ENCODE measurements at regions not wholly inside any gene's neighbourhood (a gene's known extent, or its start where the extent isn't known, plus 50 kb on each side); places are given as distances from the start of the nearest gene placed in this dataset.
"Not testable (repeated sequence)": the region's sequence is repeated elsewhere in the genome, so short reads cannot be mapped to it uniquely, and the experiment has no call there.

- not testable (repeated sequence) for H3K4me3 ChIP-seq (ENCODE audit: low read length); H3K27me3 ChIP-seq (ENCODE audit: insufficient read depth, low read depth, low read length); H3K9ac ChIP-seq (ENCODE audit: low read length); H3K79me2 ChIP-seq (replicated peaks; ENCODE audit: insufficient read depth, low read length); H3K4me2 ChIP-seq (ENCODE audit: low read length); H3K36me3 ChIP-seq (ENCODE audit: insufficient read depth, low read length); H3K27ac ChIP-seq (ENCODE audit: low read length); H2AFZ ChIP-seq (ENCODE audit: low read depth, low read length); H3K9me3 ChIP-seq (ENCODE audit: low read length); H3K9me2 ChIP-seq (ENCODE audit: insufficient read depth, low read length); H4K20me1 ChIP-seq (ENCODE audit: insufficient read depth); H3F3A ChIP-seq (ENCODE audit: insufficient read depth, low read length, poor library complexity, severe bottlenecking)
These were observed 174.3 kb downstream of the NPIPB11 start for GRCh38 chr16:29232160-29232705.

- Histone ChIP-seq H3K27me3 (ENCODE audit: insufficient read depth, low read depth, low read length) (no peaks in the 10 kb centered on the region), H3K9me2 (ENCODE audit: insufficient read depth, low read length) (no peaks in the 10 kb centered on the region), H3K79me2 (replicated peaks; ENCODE audit: insufficient read depth, low read length) (no peaks in the 10 kb centered on the region), H3K4me3 (ENCODE audit: low read length) (no peak overlapping the region), H4K20me1 (ENCODE audit: insufficient read depth) (no peaks in the 10 kb centered on the region), H3K4me2 (ENCODE audit: low read length) (no peak overlapping the region), H2AFZ (ENCODE audit: low read depth, low read length) (no peak overlapping the region), H3K36me3 (ENCODE audit: insufficient read depth, low read length) (no peaks in the 10 kb centered on the region), H3F3A (ENCODE audit: insufficient read depth, low read length, poor library complexity, severe bottlenecking) (no peaks in the 10 kb centered on the region), H3K9ac (ENCODE audit: low read length) (no peak overlapping the region), H3K27ac (ENCODE audit: low read length) (no peak overlapping the region), H3K9me3 (ENCODE audit: low read length) (no peaks in the 10 kb centered on the region)
- TF ChIP-seq POLR2AphosphoS5 (IDR thresholded peaks at IDR 0.05) (no peak), EZH2 (IDR thresholded peaks at IDR 0.05; ENCODE audit: borderline replicate concordance, insufficient read depth, low read length, poor library complexity, severe bottlenecking) (no peak), SMC3 (conservative IDR thresholded peaks at IDR 0.05; ENCODE audit: poor library complexity) (no peak), TAF1 (IDR thresholded peaks at IDR 0.05; ENCODE audit: low read depth) (no peak), EP300 (conservative IDR thresholded peaks at IDR 0.05; ENCODE audit: poor library complexity, severe bottlenecking) (no peak)
These were observed 175.3 kb downstream of the NPIPB11 start for GRCh38 chr16:29231244-29231643.

- H3K9ac ChIP-seq (ENCODE audit: low read length): no peak overlapping the region
- no peaks in the 10 kb centered on the region for H3K9me3 ChIP-seq (ENCODE audit: low read length)
- H4K20me1 ChIP-seq (ENCODE audit: insufficient read depth): no peaks in the 10 kb centered on the region
- no peak overlapping the region for H3K27ac ChIP-seq (ENCODE audit: low read length)
- no peak overlapping the region for H3K4me3 ChIP-seq (ENCODE audit: low read length)
- H2AFZ ChIP-seq (ENCODE audit: low read depth, low read length): no peak overlapping the region
- H3K79me2 ChIP-seq (replicated peaks; ENCODE audit: insufficient read depth, low read length): no peaks in the 10 kb centered on the region
- no peaks in the 10 kb centered on the region for H3K9me2 ChIP-seq (ENCODE audit: insufficient read depth, low read length)
- no peak overlapping the region for H3K4me2 ChIP-seq (ENCODE audit: low read length)
- TF ChIP-seq SMC3 (conservative IDR thresholded peaks at IDR 0.05; ENCODE audit: poor library complexity): no peak
- no peak for TF ChIP-seq TAF1 (IDR thresholded peaks at IDR 0.05; ENCODE audit: low read depth)
- no peak for TF ChIP-seq RAD21 (conservative IDR thresholded peaks at IDR 0.05)
- no peak for TF ChIP-seq POLR2AphosphoS5 (IDR thresholded peaks at IDR 0.05)
- TF ChIP-seq REST (IDR thresholded peaks at IDR 0.05; ENCODE audit: borderline replicate concordance): no peak
- no peak for TF ChIP-seq EZH2 (IDR thresholded peaks at IDR 0.05; ENCODE audit: borderline replicate concordance, insufficient read depth, low read length, poor library complexity, severe bottlenecking)
- no peak for TF ChIP-seq EP300 (conservative IDR thresholded peaks at IDR 0.05; ENCODE audit: poor library complexity, severe bottlenecking)
- no peak for TF ChIP-seq MXI1 (conservative IDR thresholded peaks at IDR 0.05; ENCODE audit: poor library complexity, severe bottlenecking)
- TF ChIP-seq CTCF (IDR thresholded peaks at IDR 0.05; ENCODE audit: poor library complexity, severe bottlenecking): no peak
- H3K36me3 ChIP-seq (ENCODE audit: insufficient read depth, low read length): no peaks in the 10 kb centered on the region
- no peaks in the 10 kb centered on the region for H3K27me3 ChIP-seq (ENCODE audit: insufficient read depth, low read depth, low read length)
- no peaks in the 10 kb centered on the region for H3F3A ChIP-seq (ENCODE audit: insufficient read depth, low read length, poor library complexity, severe bottlenecking)
These were observed 175.8 kb downstream of the NPIPB11 start for GRCh38 chr16:29230671-29231096.

- not testable (repeated sequence) for H3K27me3 ChIP-seq (ENCODE audit: insufficient read depth, low read depth, low read length); H3K4me2 ChIP-seq (ENCODE audit: low read length); H2AFZ ChIP-seq (ENCODE audit: low read depth, low read length); H3K79me2 ChIP-seq (replicated peaks; ENCODE audit: insufficient read depth, low read length); H3K27ac ChIP-seq (ENCODE audit: low read length); H3K9me3 ChIP-seq (ENCODE audit: low read length); H3F3A ChIP-seq (ENCODE audit: insufficient read depth, low read length, poor library complexity, severe bottlenecking); H3K9ac ChIP-seq (ENCODE audit: low read length); H3K9me2 ChIP-seq (ENCODE audit: insufficient read depth, low read length); H4K20me1 ChIP-seq (ENCODE audit: insufficient read depth); H3K36me3 ChIP-seq (ENCODE audit: insufficient read depth, low read length); H3K4me3 ChIP-seq (ENCODE audit: low read length)
These were observed 176.4 kb downstream of the NPIPB11 start for GRCh38 chr16:29230006-29230668.

GRCh38 chr16:29229616-29230005 is 176.9 kb downstream of the NPIPB11 start:
- not testable (repeated sequence) for H3K4me2 ChIP-seq (ENCODE audit: low read length); H2AFZ ChIP-seq (ENCODE audit: low read depth, low read length); H4K20me1 ChIP-seq (ENCODE audit: insufficient read depth); H3K27ac ChIP-seq (ENCODE audit: low read length); H3F3A ChIP-seq (ENCODE audit: insufficient read depth, low read length, poor library complexity, severe bottlenecking); H3K27me3 ChIP-seq (ENCODE audit: insufficient read depth, low read depth, low read length); H3K4me3 ChIP-seq (ENCODE audit: low read length); H3K36me3 ChIP-seq (ENCODE audit: insufficient read depth, low read length); H3K9me2 ChIP-seq (ENCODE audit: insufficient read depth, low read length); H3K9me3 ChIP-seq (ENCODE audit: low read length); H3K9ac ChIP-seq (ENCODE audit: low read length); H3K79me2 ChIP-seq (replicated peaks; ENCODE audit: insufficient read depth, low read length)
